B cell (primary cell): ENCODE measurements at regions not wholly inside any gene's neighbourhood (a gene's known extent, or its start where the extent isn't known, plus 50 kb on each side); places are given as distances from the start of the nearest gene placed in this dataset.
A peak's percentile ranks its signal among the peaks of the same experiment; 100 is the strongest.

Experiments
- ATAC-seq: fragments of 200-7000 bp; cut with Tn5 transposase; one replicate; pipeline ENCODE4 v1.10.0; 2021; ENCODE audit warnings: low read depth, mild to moderate bottlenecking, moderate number of reproducible peaks, moderate library complexity
- CTCF ChIA-PET: fragments of 350-600 bp; sonication (Branson Sonifier 250); formaldehyde crosslinking; loops from one replicate; lab custom pipeline; 2021; ENCODE audit warnings: antibody characterized with exemption, inconsistent platforms; lab: Charles Lee
- POLR2A ChIA-PET: fragments of 350-600 bp; sonication (Branson Sonifier 250); formaldehyde crosslinking; loops from one replicate; lab custom pipeline; 2021; ENCODE audit warnings: antibody characterized with exemption; lab: Charles Lee
- DNase-seq: peaks from one replicate; pipeline ENCODE4 v3.0.0; 2013
- H2AFZ ChIP-seq: 2 replicates; pipeline ENCODE4 v1.6.1; 2012; ENCODE audit warnings: mild to moderate bottlenecking, low read depth, low read length; ENCODE audit not compliant: insufficient read depth, poor library complexity, severe bottlenecking
- H3K27ac ChIP-seq, 2 donors: 1 replicate in 1 of 2; 2 replicates in 1 of 2; pipeline ENCODE4 v1.5.1; 2012 to 2013; ENCODE audit warnings: low read length in 2 of 2, mild to moderate bottlenecking in 2 of 2, moderate library complexity in 1 of 2
- H3K27me3 ChIP-seq, 4 experiments: fragments of 200-600 bp in 1 of 4; sonication (generic) in 1 of 4; replicated peaks in 1 of 4; 1 replicate in 2 of 4; 2 replicates in 2 of 4; pipeline versions ENCODE4 v1.6.1 to v1.7.0; 2013 to 2016; ENCODE audit warnings: low read length in 3 of 4, mild to moderate bottlenecking in 2 of 4, mixed read lengths in 1 of 4, moderate library complexity in 1 of 4; ENCODE audit not compliant: insufficient read depth in 4 of 4, control insufficient read depth in 3 of 4; ENCODE audit errors: control extremely low read depth in 1 of 4
- H3K36me3 ChIP-seq, 2 experiments: replicated peaks in 1 of 2; 1 replicate in 1 of 2; 2 replicates in 1 of 2; pipeline versions ENCODE4 v1.6.1 to v1.7.1; 2013; ENCODE audit warnings: low read length in 1 of 2; ENCODE audit not compliant: insufficient read depth in 2 of 2, control insufficient read depth in 1 of 2; ENCODE audit errors: control extremely low read depth in 1 of 2, extremely low read depth in 1 of 2
- H3K4me1 ChIP-seq, 2 donors: fragments of 200-600 bp in 1 of 2; sonication (generic) in 1 of 2; 1 replicate in 1 of 2; 2 replicates in 1 of 2; pipeline versions ENCODE4 v1.5.1 to v1.6.1; 2013 to 2017; ENCODE audit warnings: low read length in 2 of 2; ENCODE audit not compliant: control insufficient read depth in 2 of 2, insufficient read depth in 2 of 2
- H3K4me2 ChIP-seq: replicated peaks from 2 replicates; pipeline ENCODE3; 2012; ENCODE audit warnings: mild to moderate bottlenecking, low read depth, low read length; ENCODE audit not compliant: poor library complexity, severe bottlenecking
- H3K4me3 ChIP-seq, 5 experiments: fragments of 200-600 bp in 1 of 5; sonication (generic) in 1 of 5; 1 replicate in 3 of 5; 2 replicates in 2 of 5; pipeline versions ENCODE4 v1.5.1 to v1.7.0; 2011 to 2016; ENCODE audit warnings: low read length in 4 of 5, mild to moderate bottlenecking in 4 of 5, low read depth in 2 of 5, control low read depth in 1 of 5, moderate library complexity in 1 of 5; ENCODE audit not compliant: insufficient read depth in 1 of 5; ENCODE audit errors: control extremely low read depth in 1 of 5, extremely low read depth in 1 of 5
- H3K79me2 ChIP-seq: fragments of 200-600 bp; sonication (generic); one replicate; pipeline ENCODE4 v1.6.0; 2016; ENCODE audit warnings: low read length; ENCODE audit not compliant: control insufficient read depth, insufficient read depth
- H3K9ac ChIP-seq: fragments of 200-600 bp; sonication (generic); 2 replicates; pipeline ENCODE4 v1.6.1; 2017; ENCODE audit warnings: mild to moderate bottlenecking, low read length, moderate library complexity
- H3K9me3 ChIP-seq, 3 donors: one replicate each; pipeline versions ENCODE4 v1.6.1 to v1.7.1; 2013; ENCODE audit warnings: low read length in 2 of 3; ENCODE audit not compliant: control insufficient read depth in 2 of 3, insufficient read depth in 1 of 3; ENCODE audit errors: control extremely low read depth in 1 of 3
- H4K20me1 ChIP-seq: 2 replicates; pipeline ENCODE4 v1.6.0; 2012; ENCODE audit warnings: mild to moderate bottlenecking, low read length; ENCODE audit not compliant: insufficient read depth, control insufficient read depth, poor library complexity, severe bottlenecking
- H3K27ac Mint-ChIP-seq: one replicate; pipeline ENCODE4 v1.8.0; 2021; ENCODE audit warnings: mixed read lengths
- H3K27me3 Mint-ChIP-seq: one replicate; pipeline ENCODE4 v1.8.0; 2021; ENCODE audit warnings: mixed read lengths
- H3K4me1 Mint-ChIP-seq: one replicate; pipeline ENCODE4 v1.8.0; 2021; ENCODE audit warnings: mixed read lengths
- H3K4me3 Mint-ChIP-seq: one replicate; pipeline ENCODE4 v1.8.0; 2021; ENCODE audit warnings: mixed read lengths
- H3K9me3 Mint-ChIP-seq: one replicate; pipeline ENCODE4 v1.8.0; 2022; ENCODE audit warnings: mixed read lengths; ENCODE audit not compliant: insufficient read depth
- CTCF ChIP-seq: fragments of 200-600 bp; IDR thresholded peaks from one replicate; pipeline ENCODE4 v1.8.0; 2022; ENCODE audit warnings: antibody characterized with exemption, mild to moderate bottlenecking
- EZH2 ChIP-seq: IDR thresholded peaks from 2 replicates; pipeline ENCODE4 v1.6.1; 2012; ENCODE audit warnings: borderline replicate concordance, low read depth, mild to moderate bottlenecking, moderate library complexity, low read length; ENCODE audit not compliant: insufficient read depth, poor library complexity, severe bottlenecking
- WGBS: methylation state at CpG from one replicate; pipeline ENCODE4 v1.1.5; 2013; ENCODE audit warnings: missing lambda C conversion rate; ENCODE audit not compliant: insufficient coverage; 5-methylcytosine and 5-hydroxymethylcytosine counted together
- intact Hi-C: fragments of 100-400 bp; cut with micrococcal nuclease; formaldehyde crosslinking; loops from one replicate; pipeline ENCODE4 v1.10.0; 2022

DNA sequence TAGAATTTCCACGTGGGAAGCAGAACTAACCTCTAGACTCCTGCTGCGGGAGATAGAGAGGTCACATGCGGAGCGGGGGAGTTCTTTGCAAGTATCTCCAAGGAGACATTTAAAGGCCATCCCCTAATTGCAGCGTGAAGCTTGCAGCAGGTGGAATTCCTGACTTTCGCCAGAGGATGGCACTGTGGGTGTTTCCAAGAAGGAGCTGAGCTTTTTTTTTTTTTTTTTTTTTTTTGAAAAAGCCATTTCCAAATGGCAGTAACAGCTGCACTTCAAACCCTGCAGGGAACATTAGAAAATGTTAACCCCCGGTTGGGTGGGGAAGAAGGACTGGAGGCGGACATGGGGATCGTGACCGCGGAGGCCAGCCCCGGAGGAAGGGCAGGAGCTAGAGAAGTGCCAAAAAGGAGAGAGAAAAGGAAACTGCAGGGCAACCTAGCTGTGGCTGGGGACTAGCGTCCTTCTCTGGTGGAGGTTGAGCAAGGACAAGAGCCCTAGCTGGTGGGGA is 487.7 kb downstream of the TYW1 start:
- DNase-seq = peak; percentile 17
- no peak for TF ChIP-seq EZH2
- TF ChIP-seq CTCF = peak; percentile 46
- ChIA-PET POLR2A (no interaction called here), CTCF (interaction anchor here (0.7 kb wide), 1 partner anchor 9 kb away, joined by 3 read pairs; no protein-coding TSS in a partner anchor)
- Histone ChIP-seq H3K27me3 (no peaks in the 10 kb centered on the region), H3K4me2 (peak overlapping the region; percentile 8), H3K9me3 (no peaks in the 10 kb centered on the region), H3K79me2 (no peaks in the 10 kb centered on the region), H3K27ac (no peak overlapping the region), H4K20me1 (no peaks in the 10 kb centered on the region), H3K4me1 (no peaks in the 10 kb centered on the region), H3K9ac (no peak overlapping the region), H2AFZ (peak overlapping the region; percentile 10), H3K4me3 (no peak overlapping the region), H3K36me3 (no peaks in the 10 kb centered on the region)
- no peak overlapping the region for H3K27ac Mint-ChIP-seq
- intact Hi-C loops = no loop called here
- 0% methylated on average over 9 of the region's 13 CpGs for WGBS
- no peaks in the 10 kb centered on the region for H3K9me3 Mint-ChIP-seq
- H3K27me3 Mint-ChIP-seq = no peaks in the 10 kb centered on the region
- no peak for ATAC-seq
- no peak overlapping the region for H3K4me3 Mint-ChIP-seq
- peaks cover 2% of the 10 kb centered on the region for H3K4me1 Mint-ChIP-seq

GRCh38 chr7:67486401-67486800 is 489.8 kb downstream of the TYW1 start:
- no peak overlapping the region for H3K27ac Mint-ChIP-seq
- peaks cover 2% of the 10 kb centered on the region for H3K4me1 Mint-ChIP-seq
- no peak for ATAC-seq

More at GRCh38 chr7:67486401-67486800, 489.8 kb downstream of the TYW1 start:
- Mint-ChIP-seq H3K27me3 (no peaks in the 10 kb centered on the region), H3K9me3 (peaks cover under 1% of the 10 kb centered on the region), H3K4me3 (no peak overlapping the region)
- H4K20me1 ChIP-seq = no peaks in the 10 kb centered on the region
- no peak for DNase-seq
- WGBS = 100% methylated on average over 1 of the region's 3 CpGs
- no peak overlapping the region for H3K4me2 ChIP-seq
- H3K27me3 ChIP-seq = no peaks in the 10 kb centered on the region
- H3K36me3 ChIP-seq = no peaks in the 10 kb centered on the region
- intact Hi-C loops = no loop called here
- no peak for TF ChIP-seq CTCF
- no peak for TF ChIP-seq EZH2
- H3K9ac ChIP-seq = no peak overlapping the region
- no peak overlapping the region for H2AFZ ChIP-seq
- CTCF ChIA-PET = no interaction called here
- no peaks in the 10 kb centered on the region for H3K4me1 ChIP-seq
- POLR2A ChIA-PET = no interaction called here
- peaks cover 0 to 2% (median 0%) of the 10 kb centered on the region in 3 donors for H3K9me3 ChIP-seq
- H3K4me3 ChIP-seq = no peak overlapping the region
- no peaks in the 10 kb centered on the region for H3K79me2 ChIP-seq
- no peak overlapping the region for H3K27ac ChIP-seq
